Skeletal muscle cell (primary cell): ENCODE measurements at regions not wholly inside any gene's neighbourhood (a gene's known extent, or its start where the extent isn't known, plus 50 kb on each side); places are given as distances from the start of the nearest gene placed in this dataset.

ENCODE experiments used
- DNase-seq: peaks from one replicate; pipeline ENCODE4 v3.0.0-alpha.2; 2010; ENCODE audit warnings: low read depth
- H3K4me3 ChIP-seq: 2 replicates; pipeline ENCODE4 v1.5.1; 2011; ENCODE audit warnings: low read depth, mild to moderate bottlenecking, control low read depth, low read length, moderate library complexity

- DNase-seq, result no peak
- no peak overlapping the region for H3K4me3 ChIP-seq
Observed at GRCh38 chr7:136039577-136040345, 62.6 kb upstream of the MTPN start.

GRCh38 chr7:136036336-136036735, 59.2 kb upstream of the MTPN start:
- H3K4me3 ChIP-seq, result no peak overlapping the region
- DNase-seq, result no peak

GRCh38 chr7:136034132-136034531, 57.0 kb upstream of the MTPN start:
- no peak overlapping the region for H3K4me3 ChIP-seq
- no peak for DNase-seq

DNA sequence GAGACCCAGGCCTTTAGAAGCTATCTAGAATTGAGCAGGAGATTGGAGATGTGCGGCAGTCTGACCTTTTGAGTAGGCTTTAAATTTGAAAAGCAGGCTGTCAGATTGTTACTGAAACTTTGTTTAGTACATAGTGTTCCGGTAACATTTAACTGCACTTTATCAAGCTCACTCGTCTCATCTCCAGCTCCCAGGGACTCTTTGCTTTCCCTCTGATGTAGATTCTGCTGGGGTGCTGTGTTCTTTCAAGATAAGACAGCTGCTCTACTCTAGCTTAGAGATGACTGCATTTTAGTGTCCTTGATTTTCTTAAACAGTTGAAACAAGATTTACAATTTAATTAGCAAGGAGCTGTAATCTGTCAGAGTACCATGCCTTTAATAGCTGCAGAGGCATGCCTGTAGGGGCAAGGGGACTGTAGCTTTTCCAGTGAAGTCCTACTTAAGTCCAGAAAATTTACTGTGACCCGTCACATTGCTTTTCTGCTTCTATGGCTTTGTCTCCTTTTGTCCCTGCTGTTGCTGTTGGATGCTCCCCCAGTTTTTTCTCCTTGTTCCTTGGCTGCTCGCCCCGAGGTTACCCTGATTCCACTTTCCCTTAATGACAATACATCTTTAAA, 56.4 kb upstream of the MTPN start:
- no peak for DNase-seq
- H3K4me3 ChIP-seq, result no peak overlapping the region

- no peak overlapping the region for H3K4me3 ChIP-seq
- DNase-seq, result no peak
Observed at GRCh38 chr7:136030867-136031318, 53.7 kb upstream of the MTPN start.

DNA sequence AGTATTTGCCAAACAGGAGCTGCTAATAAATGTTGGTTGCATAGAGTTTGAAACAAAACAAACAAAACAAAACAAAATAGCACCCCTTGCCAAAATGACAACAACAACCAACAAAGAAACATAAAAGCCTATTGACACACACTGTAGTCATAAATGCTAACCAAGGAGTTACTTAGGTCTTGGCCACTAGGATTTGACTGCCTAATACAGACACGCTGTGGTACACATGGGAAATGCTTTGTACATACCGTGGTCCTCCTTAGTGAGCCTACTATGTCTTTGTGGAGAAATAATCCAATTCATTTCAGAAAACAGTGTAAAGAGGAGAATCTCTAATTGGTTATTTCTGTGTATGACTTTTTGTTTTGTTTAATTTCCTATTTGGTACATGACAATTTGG, 53.2 kb upstream of the MTPN start:
- no peak overlapping the region for H3K4me3 ChIP-seq
- DNase-seq, result no peak

DNA sequence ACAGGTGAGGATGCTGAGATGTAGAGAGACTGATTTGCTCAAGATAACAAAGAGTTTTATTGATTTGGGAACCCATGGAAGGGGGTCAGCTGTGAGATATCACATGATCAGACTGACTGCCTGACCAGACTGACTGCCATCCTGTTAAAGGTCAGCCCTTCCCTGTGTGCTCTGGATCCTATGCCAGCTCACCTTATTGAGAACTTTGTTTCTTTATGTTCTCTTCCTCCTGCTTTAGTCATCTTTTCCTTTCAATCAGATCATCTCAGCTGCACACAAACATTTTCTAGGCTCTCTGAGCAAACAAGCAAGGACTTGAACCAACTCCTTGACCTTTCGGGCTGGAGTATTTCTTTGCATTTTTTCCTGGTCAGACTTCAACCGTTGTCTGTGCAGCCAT, 50.0 kb upstream of the MTPN start:
- no peak for DNase-seq
- no peak overlapping the region for H3K4me3 ChIP-seq
